Prostate gland (tissue), 2 donors: ENCODE measurements at regions not wholly inside any gene's neighbourhood (a gene's known extent, or its start where the extent isn't known, plus 50 kb on each side); places are given as distances from the start of the nearest gene placed in this dataset.

Source experiments
- CTCF ChIP-seq, 4 experiments: fragments of 200-600 bp in 2 of 4; fragments of 450-650 bp in 2 of 4; sonication (generic) in 2 of 4; IDR thresholded peaks; 1 replicate in 3 of 4; 2 replicates in 1 of 4; pipeline ENCODE4 v1.5.1; 2016 to 2019; ENCODE audit warnings: antibody characterized with exemption in 4 of 4, mild to moderate bottlenecking in 2 of 4, moderate library complexity in 2 of 4
- POLR2A ChIP-seq: fragments of 450-650 bp; IDR thresholded peaks from one replicate; pipeline ENCODE4 v1.6.1; 2016; ENCODE audit warnings: antibody characterized with exemption, mild to moderate bottlenecking

GRCh38 chr5:54915466-54916027 lies 69.8 kb downstream of the ESM1 start:
- TF ChIP-seq CTCF (IDR thresholded peaks at IDR 0.05), result no peak
- TF ChIP-seq POLR2A, result no peak
